Nephron (organoid): ENCODE measurements at regions not wholly inside any gene's neighbourhood (a gene's known extent, or its start where the extent isn't known, plus 50 kb on each side); places are given as distances from the start of the nearest gene placed in this dataset.
A peak's percentile ranks its signal among the peaks of the same experiment; 100 is the strongest.

Source experiments
- H3K27ac Mint-ChIP-seq, 3 experiments: 2 replicates each; pipeline ENCODE4 v1.8.0; 2020; ENCODE audit warnings: mixed read lengths in 3 of 3, mild to moderate bottlenecking in 2 of 3, moderate library complexity in 1 of 3
- H3K27me3 Mint-ChIP-seq: 2 replicates; pipeline ENCODE4 v1.8.0; 2021; ENCODE audit warnings: low read depth, mild to moderate bottlenecking, moderate library complexity, mixed read lengths
- H3K36me3 Mint-ChIP-seq: 2 replicates; pipeline ENCODE4 v1.8.0; 2020; ENCODE audit warnings: low read depth, mixed read lengths
- H3K4me1 Mint-ChIP-seq: 2 replicates; pipeline ENCODE4 v1.8.0; 2020; ENCODE audit warnings: mixed read lengths
- H3K4me3 Mint-ChIP-seq, 3 experiments: 2 replicates each; pipeline ENCODE4 v1.8.0; 2020; ENCODE audit warnings: mild to moderate bottlenecking in 3 of 3, mixed read lengths in 3 of 3, moderate library complexity in 2 of 3
- H3K9me3 Mint-ChIP-seq: 2 replicates; pipeline ENCODE4 v1.8.0; 2020; ENCODE audit warnings: mixed read lengths
- CTCF ChIP-seq, 3 experiments: fragments of 200-600 bp; sonication (generic); IDR thresholded peaks; one replicate each; pipeline ENCODE4 v1.5.0; 2021; ENCODE audit warnings: antibody characterized with exemption in 3 of 3; ENCODE audit not compliant: unreplicated experiment in 3 of 3

DNA sequence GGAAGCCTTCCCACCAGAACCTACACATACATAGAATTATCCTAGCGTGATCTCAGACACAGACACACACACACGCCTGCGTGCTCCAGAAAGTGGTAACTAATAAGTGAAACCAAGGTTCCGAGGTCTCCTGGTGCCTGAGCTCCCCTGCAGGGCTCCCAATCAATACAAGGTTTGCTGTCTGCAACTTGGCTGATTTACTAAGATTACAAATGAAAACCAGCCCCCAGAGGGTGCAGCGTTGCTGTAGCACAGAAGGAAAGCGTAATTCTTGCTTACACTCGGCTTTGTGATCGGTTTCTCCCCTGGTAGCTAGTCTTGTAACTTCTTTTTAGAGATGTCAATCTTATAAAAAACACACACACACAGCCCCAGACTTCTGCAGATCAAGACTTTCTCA is 334.1 kb upstream of the XYLT1 start:
- peaks cover 11% of the 10 kb centered on the region for H3K27me3 Mint-ChIP-seq
- H3K4me1 Mint-ChIP-seq, result peaks cover 26% of the 10 kb centered on the region
- H3K9me3 Mint-ChIP-seq, result no peaks in the 10 kb centered on the region
- no peak overlapping the region for H3K27ac Mint-ChIP-seq
- no peak for TF ChIP-seq CTCF (IDR thresholded peaks at IDR 0.05; ENCODE audit: unreplicated experiment in 3 of 3)
- H3K36me3 Mint-ChIP-seq, result no peaks in the 10 kb centered on the region
- no peak overlapping the region for H3K4me3 Mint-ChIP-seq

DNA sequence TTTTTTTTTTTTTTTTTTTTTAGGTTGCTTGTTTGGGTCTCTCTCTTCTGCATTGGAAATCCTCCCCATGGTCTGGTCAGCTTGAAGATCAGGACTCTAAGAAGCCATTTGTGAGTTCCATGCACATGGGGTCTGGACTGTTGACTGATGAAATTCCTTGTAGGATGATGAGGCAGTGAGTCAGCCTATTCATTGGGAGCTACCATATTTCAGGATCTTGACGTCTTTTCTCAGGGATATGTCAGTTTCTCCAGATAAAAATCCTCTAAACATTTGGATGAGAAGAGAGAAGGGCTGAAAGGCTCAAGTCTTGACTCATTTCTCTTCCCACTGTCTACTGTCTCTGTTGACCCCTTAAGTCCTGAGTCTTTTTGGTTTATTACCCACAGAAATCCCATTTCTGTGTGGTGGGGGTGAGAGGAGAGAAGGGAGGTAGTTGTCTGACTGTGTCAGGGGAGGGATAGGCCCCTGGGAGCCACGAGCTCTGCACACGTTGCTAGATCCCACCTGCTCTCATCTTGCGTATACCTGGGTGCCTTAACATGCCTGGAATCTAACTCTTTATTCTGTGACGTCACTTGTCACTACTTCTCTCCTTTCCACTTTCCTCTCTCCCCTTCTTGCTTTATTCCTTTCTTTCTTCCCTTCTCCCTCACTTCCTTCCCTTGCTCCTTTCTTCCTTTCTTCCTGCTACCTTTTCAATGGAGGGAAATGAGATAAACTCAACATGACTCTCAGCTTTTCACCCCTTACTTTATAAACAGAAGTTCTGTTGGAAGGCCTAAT is 333.1 kb upstream of the XYLT1 start:
- Mint-ChIP-seq H3K36me3 (no peaks in the 10 kb centered on the region), H3K27me3 (peaks cover 7% of the 10 kb centered on the region)

GRCh38 chr16:17802571-17802970 is 331.8 kb upstream of the XYLT1 start:
- Mint-ChIP-seq H3K27ac (peak overlapping the region in 2 of 3 experiments; percentile 26 to 58), H3K9me3 (no peaks in the 10 kb centered on the region), H3K36me3 (no peaks in the 10 kb centered on the region), H3K27me3 (peaks cover 10% of the 10 kb centered on the region), H3K4me1 (peaks cover 41% of the 10 kb centered on the region), H3K4me3 (no peak overlapping the region)
- TF ChIP-seq CTCF (IDR thresholded peaks at IDR 0.05; ENCODE audit: unreplicated experiment in 3 of 3), result no peak

More for the DNA sequence above, 333.1 kb upstream of the XYLT1 start:
- Mint-ChIP-seq H3K9me3 (no peaks in the 10 kb centered on the region), H3K4me1 (peaks cover 30% of the 10 kb centered on the region), H3K4me3 (no peak overlapping the region), H3K27ac (no peak overlapping the region)
- TF ChIP-seq CTCF (IDR thresholded peaks at IDR 0.05; ENCODE audit: unreplicated experiment in 3 of 3), result no peak

- peaks cover 14% of the 10 kb centered on the region for H3K27me3 Mint-ChIP-seq
- no peak overlapping the region for H3K4me3 Mint-ChIP-seq
- H3K9me3 Mint-ChIP-seq, result no peaks in the 10 kb centered on the region
- peaks cover 35% of the 10 kb centered on the region for H3K4me1 Mint-ChIP-seq
- TF ChIP-seq CTCF (IDR thresholded peaks at IDR 0.05; ENCODE audit: unreplicated experiment in 3 of 3), result no peak
- H3K36me3 Mint-ChIP-seq, result no peaks in the 10 kb centered on the region
- H3K27ac Mint-ChIP-seq, result no peak overlapping the region
Measured at GRCh38 chr16:17801068-17801467, 330.3 kb upstream of the XYLT1 start.

DNA sequence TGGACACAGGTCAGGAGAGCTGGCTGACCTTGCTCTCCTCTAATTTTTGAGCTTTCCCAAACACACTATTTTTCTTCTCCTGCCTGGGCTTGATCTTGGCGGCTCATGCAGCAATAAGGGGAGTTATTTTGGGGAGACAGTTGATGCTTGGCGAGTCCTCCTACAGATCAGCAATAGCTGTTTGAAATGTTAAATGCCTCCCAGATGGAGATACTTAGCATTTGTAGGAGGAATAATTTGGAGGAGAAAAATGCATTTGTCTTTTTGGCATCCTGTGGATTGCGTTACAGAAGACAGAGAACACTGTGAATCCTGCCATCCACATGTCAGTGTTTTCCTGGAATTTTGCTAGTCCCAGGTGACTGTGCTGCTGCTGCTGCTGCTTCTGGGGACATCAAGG is 328.0 kb upstream of the XYLT1 start:
- Mint-ChIP-seq H3K9me3 (no peaks in the 10 kb centered on the region), H3K27ac (peak overlapping the region in 2 of 3 experiments; percentile 47 to 83), H3K27me3 (peaks cover 14% of the 10 kb centered on the region), H3K4me1 (peaks cover 33% of the 10 kb centered on the region), H3K36me3 (no peaks in the 10 kb centered on the region), H3K4me3 (no peak overlapping the region)
- no peak for TF ChIP-seq CTCF (IDR thresholded peaks at IDR 0.05; ENCODE audit: unreplicated experiment in 3 of 3)

DNA sequence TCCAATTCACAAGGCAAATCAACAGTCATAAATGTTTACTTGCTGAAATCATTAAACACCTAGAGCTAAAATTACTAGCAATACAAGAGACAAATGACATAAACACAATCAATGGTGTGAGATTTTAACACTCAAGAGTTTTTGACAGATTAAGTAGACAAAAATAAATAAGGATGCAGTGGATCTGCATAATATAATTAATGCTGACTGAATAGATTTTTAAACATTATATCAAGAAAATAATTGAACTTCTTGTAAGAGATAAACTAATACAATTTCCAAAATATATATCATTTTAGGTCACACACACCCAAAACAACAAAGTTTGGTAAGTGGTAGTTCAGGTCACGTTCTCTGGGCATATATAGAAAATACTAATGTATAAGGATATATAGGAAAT is 322.6 kb upstream of the XYLT1 start:
- Mint-ChIP-seq H3K27ac (no peak overlapping the region), H3K27me3 (peaks cover 29% of the 10 kb centered on the region), H3K4me3 (no peak overlapping the region), H3K9me3 (no peaks in the 10 kb centered on the region), H3K36me3 (no peaks in the 10 kb centered on the region), H3K4me1 (peaks cover 10% of the 10 kb centered on the region)
- no peak for TF ChIP-seq CTCF (IDR thresholded peaks at IDR 0.05; ENCODE audit: unreplicated experiment in 3 of 3)
